T47D (cell line): ENCODE measurements at regions not wholly inside any gene's neighbourhood (a gene's known extent, or its start where the extent isn't known, plus 50 kb on each side); places are given as distances from the start of the nearest gene placed in this dataset.
"Not testable (repeated sequence)": the region's sequence is repeated elsewhere in the genome, so short reads cannot be mapped to it uniquely, and the experiment has no call there.

Experiments used
- DNase-seq, 2 experiments: peaks; one replicate each; pipeline versions ENCODE4 v3.0.0 to v3.0.0-alpha.2; 2011 to 2012; ENCODE audit warnings: low read depth in 1 of 2, low spot score in 1 of 2
- JUND ChIP-seq: IDR thresholded peaks from 2 replicates; pipeline ENCODE4 v1.6.1; 2012; ENCODE audit warnings: low read depth
- in situ Hi-C: cut with HindIII; loops from 2 replicates; pipeline ENCODE4 v1.10.0; 2016; ENCODE audit warnings: low sequenced_read_pairs, low pct_unique_long_range_greater_than_20kb

GRCh38 chr6:76862936-76863335 lies 600.4 kb downstream of the HTR1B start:
- in situ Hi-C loops: no loop called here
- DNase-seq: no peak
- TF ChIP-seq JUND: no peak

GRCh38 chr6:76861403-76861802 lies 601.9 kb downstream of the HTR1B start:
- in situ Hi-C loops: no loop called here
- peak in 1 of 2 experiments; percentile 58 for DNase-seq
- no peak for TF ChIP-seq JUND

- no peak for DNase-seq
- TF ChIP-seq JUND: no peak
- in situ Hi-C loops: no loop called here
Measured at GRCh38 chr6:76856065-76856464, 607.2 kb downstream of the HTR1B start.

- TF ChIP-seq JUND: no peak
- in situ Hi-C loops: no loop called here
- no peak for DNase-seq
Measured at GRCh38 chr6:76852776-76853175, 610.5 kb downstream of the HTR1B start.

- in situ Hi-C loops, DNase-seq: not testable (repeated sequence)
Measured at GRCh38 chr6:76849274-76849970, 613.9 kb downstream of the HTR1B start.

GRCh38 chr6:76843054-76843822 lies 620.1 kb downstream of the HTR1B start:
- no peak for DNase-seq
- in situ Hi-C loops: no loop called here
- no peak for TF ChIP-seq JUND

- in situ Hi-C loops: no loop called here
- no peak for DNase-seq
- no peak for TF ChIP-seq JUND
Measured at GRCh38 chr6:76840865-76841264, 622.4 kb downstream of the HTR1B start.

GRCh38 chr6:76840041-76840745 lies 623.1 kb downstream of the HTR1B start:
- no peak for DNase-seq
- in situ Hi-C loops: no loop called here
- TF ChIP-seq JUND: no peak

- TF ChIP-seq JUND: no peak
- no peak for DNase-seq
- in situ Hi-C loops: no loop called here
Measured at GRCh38 chr6:76839505-76839904, 623.8 kb downstream of the HTR1B start.

GRCh38 chr6:76837564-76837963 lies 625.7 kb downstream of the HTR1B start:
- in situ Hi-C loops: no loop called here
- no peak for TF ChIP-seq JUND

GRCh38 chr6:76835695-76836094 lies 627.6 kb downstream of the HTR1B start:
- no peak for DNase-seq
- in situ Hi-C loops: no loop called here
- TF ChIP-seq JUND: no peak

More at GRCh38 chr6:76837564-76837963, 625.7 kb downstream of the HTR1B start:
- no peak for DNase-seq

- DNase-seq: no peak
- in situ Hi-C loops: no loop called here
- TF ChIP-seq JUND: no peak
Measured at GRCh38 chr6:76835293-76835692, 628.0 kb downstream of the HTR1B start.

- DNase-seq: no peak
- no peak for TF ChIP-seq JUND
- in situ Hi-C loops: no loop called here
Measured at GRCh38 chr6:76834399-76834798, 628.9 kb downstream of the HTR1B start.
